Left kidney (tissue), 1 donor: ENCODE measurements at regions not wholly inside any gene's neighbourhood (a gene's known extent, or its start where the extent isn't known, plus 50 kb on each side); places are given as distances from the start of the nearest gene placed in this dataset.
"Not testable (repeated sequence)": the region's sequence is repeated elsewhere in the genome, so short reads cannot be mapped to it uniquely, and the experiment has no call there.

Experiments
- DNase-seq: peaks from one replicate; pipeline ENCODE4 v3.0.0-alpha.2; 2013

DNA sequence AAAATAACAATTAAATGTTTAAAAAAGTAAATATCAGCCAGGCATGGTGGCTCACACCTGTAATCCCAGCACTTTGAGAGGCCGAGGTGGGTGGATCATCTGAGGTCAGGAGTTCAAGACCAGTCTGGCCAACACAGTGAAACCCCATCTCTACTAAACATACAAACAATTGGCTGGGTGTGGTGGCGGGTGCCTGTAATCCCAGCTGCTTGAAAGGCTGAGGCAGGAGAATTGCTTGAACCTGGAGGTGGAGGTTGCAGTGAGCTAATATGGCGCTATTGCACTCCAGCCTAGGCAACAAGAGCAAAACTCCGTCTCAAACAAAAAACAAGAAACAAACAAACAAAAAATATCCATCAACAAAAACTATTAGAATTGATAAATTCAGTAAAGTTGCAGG is 77.5 kb downstream of the SNX5 start:
- not testable (repeated sequence) for DNase-seq

DNA sequence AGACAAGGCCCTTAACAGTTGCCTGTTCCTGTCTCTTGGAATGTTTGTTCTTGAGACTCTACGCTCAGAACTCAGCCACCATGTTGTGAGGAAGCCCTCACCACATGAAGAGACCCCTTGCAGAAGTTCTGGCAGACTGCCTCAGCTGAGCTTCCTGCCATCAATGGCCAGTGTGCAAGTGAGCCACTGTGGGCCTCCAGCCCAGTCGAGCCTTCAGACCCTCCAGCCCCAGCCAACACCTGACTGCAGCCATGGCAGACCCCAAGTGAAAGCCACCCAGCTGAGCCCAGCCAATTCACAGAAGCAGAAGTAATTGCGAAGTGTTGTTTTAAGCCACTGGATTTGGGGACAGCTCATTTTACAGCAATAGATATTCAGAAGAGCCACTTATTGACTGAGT is 78.3 kb downstream of the SNX5 start:
- no peak for DNase-seq

DNA sequence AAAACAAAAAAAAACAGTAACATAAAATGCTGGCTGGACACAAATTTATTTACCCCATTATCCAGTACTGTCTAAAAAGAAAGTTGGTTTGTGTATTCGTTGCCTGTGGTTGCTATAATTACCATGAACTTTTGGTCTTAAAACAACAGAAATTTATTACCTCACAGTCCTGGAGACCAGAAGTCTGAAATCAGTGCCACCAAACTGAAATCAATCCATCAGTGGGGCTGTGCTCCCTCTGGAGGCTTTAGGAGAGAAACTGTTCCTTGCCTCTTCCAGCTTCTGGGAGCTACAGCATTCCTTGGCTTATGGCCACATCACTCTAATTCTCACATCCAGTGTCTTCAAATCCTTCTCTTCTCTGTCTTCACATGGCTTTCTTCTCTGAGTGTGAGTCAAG is 79.4 kb downstream of the SNX5 start:
- no peak for DNase-seq

DNA sequence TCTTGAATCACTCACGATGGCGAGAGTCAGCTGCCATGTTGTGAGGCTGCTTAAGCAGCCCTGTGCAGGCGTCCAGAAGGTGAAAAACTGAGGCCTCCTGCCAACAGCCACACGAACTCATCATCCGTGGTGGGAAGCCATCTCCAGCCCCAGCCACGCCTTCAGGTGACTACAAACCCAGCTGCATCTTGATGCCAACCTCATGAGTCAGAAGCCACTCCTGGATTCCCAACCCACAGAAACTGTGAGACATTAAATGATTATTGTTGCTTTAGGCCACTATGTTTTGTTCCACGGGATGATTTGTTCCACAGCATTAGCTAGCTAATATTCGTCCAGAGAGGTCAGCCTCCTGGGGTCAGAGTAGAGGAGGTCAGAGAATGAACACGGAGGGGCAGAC is 80.5 kb downstream of the SNX5 start:
- DNase-seq, result no peak

DNA sequence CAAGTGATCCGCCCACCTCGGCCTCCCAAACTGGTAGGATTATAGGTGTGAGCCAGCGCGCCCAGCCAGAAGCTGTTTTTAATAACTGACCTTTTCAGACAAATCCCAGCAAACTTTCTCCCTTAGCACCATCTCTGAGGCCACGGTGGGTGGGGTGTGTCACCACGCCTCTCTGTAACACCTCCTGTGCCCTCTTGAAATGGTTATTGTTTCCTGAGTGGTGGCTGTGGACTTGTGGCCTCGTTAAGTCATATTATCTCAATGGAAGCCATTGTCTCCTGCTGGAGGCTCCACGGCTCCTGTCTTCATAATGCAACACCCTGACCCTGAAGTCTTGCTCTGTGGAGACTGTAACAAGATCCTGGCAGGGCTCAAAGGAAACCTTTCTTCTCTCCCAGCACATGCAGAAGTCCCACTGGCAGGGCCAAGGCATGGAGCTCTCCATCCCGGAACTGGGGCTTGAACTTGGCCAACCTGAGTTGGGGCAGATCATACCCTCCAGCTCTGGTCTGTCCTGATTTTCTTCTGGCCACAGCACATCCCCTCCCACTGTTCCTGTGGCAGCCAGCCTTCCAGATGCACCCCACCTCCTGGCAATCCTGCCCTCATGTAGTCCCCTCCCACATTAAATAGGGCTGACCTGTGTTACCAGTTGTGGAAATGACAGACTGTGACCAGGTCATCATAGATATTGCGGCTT is 81.1 kb downstream of the SNX5 start:
- no peak for DNase-seq

DNA sequence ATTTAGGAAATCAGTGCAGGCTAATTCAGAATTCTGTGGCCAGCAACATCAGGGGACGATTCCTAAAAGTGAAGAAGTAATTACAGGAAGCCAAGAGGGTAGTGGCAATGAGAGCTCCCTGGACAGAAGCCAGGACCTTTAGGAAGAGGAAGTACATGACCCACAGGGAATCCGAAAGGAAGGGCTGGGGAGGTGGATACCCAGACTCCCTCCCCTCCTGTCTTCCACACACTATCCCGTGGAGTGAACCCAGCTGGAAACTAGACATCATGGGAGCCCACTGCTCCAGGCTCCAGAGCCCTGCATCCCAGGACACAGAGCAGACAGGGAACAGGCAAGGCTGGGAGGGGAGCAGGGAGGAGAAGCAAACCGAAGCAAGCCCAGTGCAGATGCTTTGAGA is 83.0 kb downstream of the SNX5 start:
- no peak for DNase-seq

DNA sequence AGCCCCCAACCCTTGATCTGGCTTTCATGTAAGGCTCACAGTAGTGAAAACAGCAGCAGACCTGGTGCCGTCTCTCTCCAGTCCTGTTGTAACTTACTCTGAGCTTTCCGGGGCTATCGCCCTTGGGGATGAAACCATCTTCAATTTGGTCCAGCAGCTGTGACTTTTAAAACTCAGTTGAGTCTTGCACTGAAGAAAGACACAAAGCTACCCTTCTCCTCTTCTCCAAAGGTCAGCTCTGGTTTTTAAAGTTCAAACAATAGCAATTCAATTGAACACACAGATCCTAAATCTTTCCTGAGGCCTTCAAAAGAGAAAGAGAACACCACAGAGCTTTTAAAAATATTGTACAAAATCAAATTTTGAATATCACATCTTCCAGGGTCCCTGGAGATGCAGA is 83.5 kb downstream of the SNX5 start:
- no peak for DNase-seq

DNA sequence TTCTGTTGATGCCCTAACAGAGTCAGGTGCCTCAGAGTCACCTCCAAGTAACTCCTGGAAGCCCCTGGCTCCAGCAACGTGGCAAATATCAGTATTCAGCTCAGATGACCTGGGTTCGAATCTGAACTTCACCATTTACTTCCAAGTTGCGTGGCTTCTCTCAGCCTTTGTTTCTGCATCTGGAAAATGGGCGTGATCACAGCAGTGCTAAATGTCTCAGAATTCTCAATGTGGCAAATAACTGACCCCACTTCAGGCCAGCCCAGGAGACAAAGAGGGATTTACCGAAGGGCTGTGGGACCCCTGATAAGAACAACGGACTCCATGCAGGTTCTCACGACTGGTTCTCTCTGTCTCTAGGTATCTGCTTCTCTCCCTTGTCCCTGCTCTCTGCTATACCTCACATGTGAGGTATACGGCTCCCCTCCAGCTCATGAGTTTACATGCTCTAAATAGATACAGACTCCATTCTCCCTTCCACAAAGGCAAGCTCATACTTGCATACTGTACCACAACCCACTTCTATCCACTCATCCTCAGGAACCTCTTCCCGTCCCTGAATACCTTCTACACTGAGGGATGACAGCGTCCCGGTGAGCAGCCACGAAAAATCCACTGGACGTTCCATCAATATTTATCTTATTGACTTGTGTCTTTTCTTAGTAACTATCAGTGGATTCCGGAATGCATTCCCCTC is 84.1 kb downstream of the SNX5 start:
- DNase-seq, result no peak

DNA sequence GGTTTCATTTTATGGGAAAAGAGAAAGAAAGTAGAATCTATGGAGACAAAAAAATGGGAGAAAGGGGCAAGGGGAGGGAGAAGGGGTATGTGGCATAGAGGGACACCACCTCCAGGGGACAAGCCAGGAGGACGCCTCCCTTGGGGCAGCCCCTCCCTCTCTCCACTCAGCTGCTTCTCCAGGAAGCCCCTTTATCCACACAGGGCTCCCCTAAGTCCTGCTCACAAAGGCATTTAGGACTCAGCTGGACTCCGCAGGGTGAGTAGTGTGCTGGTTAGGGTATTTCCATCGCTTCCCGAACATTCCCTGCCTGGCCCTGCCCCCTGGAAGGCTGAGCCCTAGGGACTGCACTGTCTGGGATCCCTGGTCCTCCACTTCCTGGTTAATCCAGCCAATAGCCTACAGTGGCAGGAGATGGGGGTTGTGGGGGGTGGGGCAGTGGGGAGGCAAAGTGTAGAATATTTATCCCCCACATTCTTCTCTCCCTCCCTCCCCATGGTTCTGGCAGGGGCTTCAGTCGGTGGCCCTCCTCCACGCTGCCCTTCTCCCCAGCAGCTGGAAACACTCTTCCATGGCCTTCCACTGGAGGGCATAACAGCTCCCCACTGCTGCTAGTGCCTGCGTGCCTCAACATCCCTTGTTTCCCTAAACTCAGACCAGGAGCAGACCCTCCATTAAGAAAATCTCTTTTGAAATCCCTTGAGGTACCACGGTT is 84.8 kb downstream of the SNX5 start:
- no peak for DNase-seq

DNA sequence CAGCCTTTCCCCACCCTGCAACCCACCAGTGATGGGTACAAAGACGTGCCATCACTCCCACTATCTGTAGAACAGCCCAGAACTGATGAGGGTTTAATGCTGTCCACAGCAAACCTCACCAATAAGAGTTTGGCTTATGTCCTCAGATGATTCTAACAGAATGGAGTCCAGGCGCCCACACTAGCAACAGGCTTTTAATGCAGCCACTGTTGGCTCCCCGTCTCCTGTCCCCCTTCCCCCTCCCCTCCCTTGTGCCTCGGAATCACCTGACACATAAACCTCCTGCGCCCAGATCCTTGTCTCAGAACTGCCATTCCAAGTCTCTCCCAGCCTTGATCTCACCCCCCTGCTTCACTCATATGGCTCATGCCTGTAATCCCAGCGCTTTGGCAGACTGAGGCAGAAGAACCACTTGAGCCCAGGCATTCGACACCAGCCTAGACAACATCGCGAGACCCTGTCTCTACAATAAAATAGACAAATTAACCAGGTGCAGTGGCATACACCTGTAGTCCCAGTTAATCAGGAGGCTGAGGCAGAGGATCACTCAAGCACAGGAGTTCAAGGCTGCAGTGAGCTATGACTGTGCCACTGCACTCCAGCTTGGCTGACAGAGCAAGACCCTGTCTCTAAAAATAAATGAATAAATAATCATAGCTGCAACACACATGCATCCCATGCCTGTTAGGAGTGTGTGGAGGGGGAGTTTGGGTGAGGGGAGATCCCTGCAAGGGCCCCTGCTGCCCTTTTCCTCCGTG is 85.6 kb downstream of the SNX5 start:
- no peak for DNase-seq

DNA sequence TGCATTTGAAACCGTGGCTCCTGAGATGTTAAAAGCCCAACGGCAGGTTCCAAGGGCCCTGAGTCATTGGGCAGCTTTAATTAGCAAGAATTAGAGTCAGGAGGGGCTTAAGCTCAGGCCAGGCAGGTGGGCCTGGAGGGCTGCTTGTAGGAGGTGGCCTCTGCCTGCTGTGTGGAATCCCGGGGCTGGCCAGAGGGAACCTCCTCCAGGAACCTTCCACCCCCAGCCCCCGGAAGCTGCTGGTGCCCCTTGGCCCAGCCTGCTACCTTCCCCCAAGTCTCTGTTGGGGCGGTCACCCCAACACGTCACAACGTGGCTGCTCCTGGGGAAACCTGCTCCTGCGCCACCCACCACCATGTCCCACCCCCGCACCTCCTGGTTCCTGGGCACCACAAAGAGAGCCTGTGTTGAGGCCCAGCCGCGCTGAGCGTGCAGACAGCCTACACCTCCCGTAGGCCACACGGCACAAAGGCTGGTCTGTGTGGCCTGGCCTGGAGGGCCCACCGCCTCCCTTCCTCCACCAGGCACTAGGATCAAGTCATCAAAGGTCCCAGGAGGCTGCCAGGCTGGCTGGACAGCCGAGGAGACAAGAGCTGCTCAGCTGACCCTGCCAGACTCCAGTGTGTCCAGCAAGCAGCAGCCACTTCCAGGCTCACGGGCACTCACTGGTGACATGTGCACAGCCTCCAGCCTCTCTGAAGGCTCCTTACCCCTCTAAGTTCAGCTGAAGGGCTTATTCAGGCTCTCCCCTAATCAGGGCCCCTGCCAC is 86.3 kb downstream of the SNX5 start:
- no peak for DNase-seq

DNA sequence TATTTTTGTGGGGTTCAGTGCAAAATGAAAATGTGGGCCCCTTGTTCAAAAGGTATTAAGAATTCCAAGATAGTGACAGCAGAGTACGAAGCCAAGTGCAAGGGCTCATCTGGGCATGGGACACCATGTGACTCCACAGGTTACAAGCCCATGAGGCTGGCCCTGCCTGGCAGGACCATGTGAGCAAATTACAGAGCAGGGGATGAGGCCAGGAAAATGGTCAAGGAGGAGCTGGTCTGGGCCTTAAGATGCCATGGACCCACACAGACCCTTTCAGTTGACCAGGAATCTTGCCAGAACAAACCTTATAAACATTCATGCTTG is 86.9 kb downstream of the SNX5 start:
- no peak for DNase-seq

DNA sequence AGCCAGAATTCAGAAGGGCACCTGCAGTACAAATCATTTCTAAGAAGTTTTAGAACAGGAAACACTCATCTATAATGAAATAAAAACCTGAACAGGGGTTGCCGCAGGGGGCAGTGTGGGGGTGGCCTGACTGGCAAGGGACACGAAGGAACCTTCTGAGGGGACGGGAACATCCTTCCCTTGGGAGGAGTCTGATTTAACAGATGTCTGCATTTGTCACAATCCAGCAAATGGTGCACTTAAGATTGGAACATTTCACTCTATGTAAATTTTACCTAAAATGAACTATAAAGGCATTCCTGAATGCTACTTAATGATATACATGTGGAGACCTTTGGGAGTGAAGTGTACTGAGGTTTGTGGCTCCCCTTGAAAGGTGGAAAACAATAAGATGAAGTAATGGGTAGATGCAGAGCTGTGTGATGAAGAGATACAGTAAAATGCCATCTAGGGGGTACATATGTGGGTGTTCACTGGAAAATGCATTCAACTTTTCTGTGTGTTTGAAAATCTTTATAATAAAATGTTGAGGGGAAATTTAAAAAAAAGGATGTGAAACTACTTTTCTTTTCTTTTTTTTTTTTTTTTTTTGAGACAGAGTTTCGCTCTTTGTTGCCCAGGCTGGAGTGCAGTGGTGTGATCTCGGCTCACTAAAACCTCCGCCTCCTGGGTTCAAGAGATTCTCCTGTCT is 89.5 kb downstream of the SNX5 start:
- DNase-seq, result no peak

DNA sequence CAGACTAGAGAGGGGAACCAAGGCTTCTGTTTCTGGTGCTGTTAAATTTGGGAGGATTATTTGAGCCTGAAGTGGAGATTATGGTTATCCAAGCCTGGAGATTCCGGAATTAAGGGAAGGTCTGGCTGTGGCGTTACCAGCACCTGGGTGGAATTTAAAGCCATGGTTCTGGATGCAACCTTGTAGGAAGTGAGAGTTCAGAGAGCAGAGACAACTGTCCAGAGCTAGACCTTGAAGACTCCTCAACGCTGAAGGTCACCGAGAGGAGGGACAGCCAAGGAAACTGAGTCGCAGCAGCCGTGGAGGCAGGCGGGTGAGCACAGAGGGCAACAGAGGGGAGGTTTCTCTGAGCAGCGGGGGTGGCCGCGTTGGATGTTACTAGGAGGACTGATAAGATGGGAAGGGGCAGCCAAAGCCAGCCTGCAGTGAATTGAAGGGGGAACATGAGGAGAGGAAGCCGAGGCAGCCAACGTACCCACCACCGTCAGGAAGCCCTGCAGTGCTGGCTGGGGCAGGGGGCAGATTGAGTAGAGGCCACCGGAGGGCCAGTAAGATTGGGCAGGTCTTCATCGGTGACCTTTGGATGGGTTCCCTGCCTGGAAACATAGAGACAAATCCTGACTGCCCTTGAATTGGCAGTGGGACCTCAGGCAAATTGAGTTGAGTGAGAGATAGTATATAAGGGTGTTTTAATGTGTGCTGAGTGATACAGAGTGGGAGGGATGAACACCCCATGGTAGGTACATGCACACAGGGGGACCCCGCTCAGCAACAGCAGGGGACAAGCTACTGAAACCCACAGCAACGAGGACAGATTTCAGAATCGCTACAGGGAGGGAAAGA is 90.3 kb downstream of the SNX5 start:
- DNase-seq, result no peak

DNA sequence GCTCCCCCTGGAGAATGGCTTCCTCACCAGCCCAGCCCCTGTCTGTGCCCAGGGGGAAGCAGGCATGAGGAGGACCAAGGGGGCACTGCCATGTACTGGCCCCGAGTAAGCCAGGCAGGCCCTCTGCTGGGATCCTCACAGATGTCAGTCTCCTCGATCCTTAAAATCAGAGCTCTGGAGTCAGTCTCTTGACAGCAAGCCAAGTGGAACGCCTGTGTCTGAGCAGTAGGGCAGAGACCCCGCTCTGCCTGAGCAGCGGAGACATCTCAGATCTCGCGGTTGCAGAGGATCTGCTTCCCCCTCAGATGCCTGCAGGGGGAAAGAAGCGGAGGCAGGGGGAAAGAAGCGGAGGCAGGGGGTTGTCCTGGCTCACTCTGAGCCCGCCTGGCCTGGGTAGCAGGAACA is 92.6 kb downstream of the SNX5 start:
- peak; percentile 63 for DNase-seq

DNA sequence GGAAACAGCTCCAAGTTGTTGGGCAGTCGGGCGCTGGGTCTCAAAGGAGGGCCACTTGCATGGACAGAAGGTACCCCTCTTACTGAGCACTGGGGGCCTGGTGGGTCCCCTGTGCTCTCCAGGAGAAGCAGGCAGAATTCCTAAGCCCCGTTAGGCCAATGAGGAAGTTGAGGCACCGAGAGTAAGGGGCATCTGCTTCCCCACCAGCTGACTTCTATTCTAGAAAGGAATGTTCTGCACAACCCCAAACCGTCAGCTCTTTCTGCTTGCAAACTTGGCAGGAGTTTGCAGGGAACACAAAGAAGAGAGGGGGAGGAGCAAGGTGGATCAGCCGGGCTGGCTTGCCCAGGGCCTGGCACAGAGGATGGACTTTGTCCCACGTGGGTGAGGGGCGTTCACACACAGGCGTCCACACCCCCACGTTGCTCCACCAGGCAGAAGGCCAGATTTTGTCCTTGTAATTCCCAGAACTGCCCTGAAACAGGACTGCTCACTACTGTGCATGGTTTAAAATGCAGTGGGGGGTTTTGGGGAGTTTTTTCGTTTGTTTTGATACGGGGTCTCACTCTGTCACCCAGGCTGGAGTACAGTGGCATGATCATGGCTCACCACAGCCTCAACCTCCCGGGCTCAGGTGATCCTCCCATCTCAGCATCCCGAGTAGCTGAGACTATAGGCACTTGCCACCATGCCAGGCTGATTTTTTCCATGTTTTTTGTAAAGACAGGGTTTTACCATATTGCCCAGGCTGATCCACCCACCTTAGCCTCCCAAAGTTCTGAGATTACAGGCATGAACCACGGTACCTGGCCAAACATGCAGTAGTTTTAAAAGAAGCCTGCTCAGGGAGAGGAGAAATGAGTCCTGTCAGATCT is 93.3 kb downstream of the SNX5 start:
- DNase-seq, result peak; percentile 56

DNA sequence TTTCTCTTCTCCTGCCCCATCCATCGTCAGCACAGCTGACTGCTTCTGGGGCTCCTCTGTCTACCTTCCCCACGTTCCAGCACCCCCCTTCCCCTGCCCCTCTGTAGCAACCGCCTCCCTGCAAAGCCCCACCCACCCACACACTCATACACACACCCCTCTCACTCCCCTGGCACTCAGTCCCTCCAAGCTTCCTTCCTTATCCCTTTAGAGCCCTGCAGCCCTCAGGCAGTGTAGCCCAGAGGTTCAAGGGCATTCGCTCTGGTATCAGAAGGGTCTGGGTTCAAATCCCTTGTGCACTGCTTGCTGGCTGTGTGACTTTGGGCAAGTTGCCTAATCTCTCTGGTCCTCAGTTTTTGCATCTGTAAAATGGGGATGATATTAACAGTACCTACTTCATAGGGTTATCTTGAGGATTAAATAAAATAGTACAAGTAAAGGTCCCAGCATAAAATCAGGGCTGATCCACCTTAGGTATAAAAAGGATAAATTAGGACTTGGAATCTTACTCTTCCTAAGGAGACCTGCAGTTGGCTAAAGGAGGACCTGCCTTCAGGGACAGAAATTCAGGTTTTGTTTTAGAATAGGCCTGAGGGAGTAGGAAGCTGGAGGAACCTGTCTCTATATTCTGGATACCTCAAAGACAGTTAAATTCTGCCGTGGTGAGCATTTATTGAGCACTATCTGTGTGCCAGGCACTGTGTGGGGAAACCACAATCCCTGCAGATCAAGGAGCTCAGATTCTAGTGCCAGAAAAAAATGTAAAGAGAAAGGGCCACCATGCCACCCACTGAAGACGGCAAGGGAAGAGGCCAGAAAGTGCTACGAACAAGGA is 94.1 kb downstream of the SNX5 start:
- DNase-seq, result no peak
